Right lobe of liver (tissue), 4 donors: ENCODE measurements at regions not wholly inside any gene's neighbourhood (a gene's known extent, or its start where the extent isn't known, plus 50 kb on each side); places are given as distances from the start of the nearest gene placed in this dataset.

ENCODE experiments used
- CTCF ChIP-seq, 4 donors: fragments of 200-600 bp in 3 of 4; fragments of 450-650 bp in 1 of 4; IDR thresholded peaks; one replicate each; pipeline versions ENCODE4 v1.5.1 to v1.8.0; 2016 to 2022; ENCODE audit warnings: antibody characterized with exemption in 4 of 4, mild to moderate bottlenecking in 2 of 4
- POLR2A ChIP-seq: fragments of 450-650 bp; IDR thresholded peaks from one replicate; pipeline ENCODE4 v1.6.1; 2017; ENCODE audit warnings: antibody characterized with exemption, mild to moderate bottlenecking
- donor health status: DM: no; HTN: no; CAD: no.
- donor health status: DM: no; HTN: no; CAD: no.
- donor health status: DM: no; HTN: yes; CAD: no.

DNA sequence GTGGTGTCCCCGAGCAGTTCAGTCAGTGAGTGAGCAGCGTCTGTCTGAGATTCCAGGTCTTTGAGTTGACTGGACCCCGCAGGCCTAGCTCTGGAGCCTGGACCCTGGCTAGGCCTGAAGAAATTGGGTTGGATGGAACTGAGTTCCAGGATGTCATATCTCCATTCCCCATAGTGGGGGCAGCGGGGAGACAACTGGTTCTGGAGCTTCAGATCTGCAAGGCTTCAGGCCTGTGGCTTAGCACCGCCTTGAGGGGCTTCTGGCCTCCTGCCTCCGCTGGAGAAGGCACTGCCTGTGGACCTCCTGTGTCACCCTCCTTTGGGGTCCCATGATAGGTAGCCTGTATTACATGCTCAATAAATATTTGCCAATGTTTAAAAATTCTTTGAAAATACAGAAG is 288.4 kb upstream of the ID2 start:
- no peak for TF ChIP-seq CTCF (IDR thresholded peaks at IDR 0.05)
- no peak for TF ChIP-seq POLR2A
